Stomach (tissue), 8 donors: ENCODE measurements at regions not wholly inside any gene's neighbourhood (a gene's known extent, or its start where the extent isn't known, plus 50 kb on each side); places are given as distances from the start of the nearest gene placed in this dataset.

ENCODE experiments used
- DNase-seq, 2 donors: peaks; one replicate each; pipeline versions ENCODE4 v3.0.0 to v3.0.0-alpha.2; 2013 to 2019
- H3K27ac ChIP-seq, 5 donors: fragments of 200-600 bp in 4 of 5; sonication (generic) in 4 of 5; one replicate each; pipeline ENCODE4 v1.5.1; 2013 to 2019; ENCODE audit warnings: mild to moderate bottlenecking in 1 of 5, moderate library complexity in 1 of 5
- H3K27me3 ChIP-seq, 3 donors: fragments of 200-600 bp; sonication (generic); one replicate each; pipeline ENCODE4 v1.5.1; 2017 to 2019; ENCODE audit warnings: mixed run types in 1 of 3
- H3K36me3 ChIP-seq, 4 donors: fragments of 200-600 bp; sonication (generic); 1 replicate in 3 of 4; 2 replicates in 1 of 4; pipeline ENCODE4 v1.5.1; 2016 to 2019
- H3K4me1 ChIP-seq, 4 donors: fragments of 200-600 bp; sonication (generic); one replicate each; pipeline ENCODE4 v1.5.1; 2016 to 2019
- H3K4me3 ChIP-seq, 4 donors: fragments of 200-600 bp; sonication (generic) in 3 of 4; one replicate each; pipeline ENCODE4 v1.5.1; 2016 to 2019; ENCODE audit warnings: mild to moderate bottlenecking in 1 of 4
- H3K9me3 ChIP-seq, 4 donors: fragments of 200-600 bp; sonication (generic); one replicate each; pipeline ENCODE4 v1.5.1; 2016 to 2019
- CTCF ChIP-seq, 7 experiments: fragments of 450-650 bp in 4 of 7; fragments of 200-600 bp in 3 of 7; sonication (generic) in 3 of 7; IDR thresholded peaks; one replicate each; pipeline ENCODE4 v1.5.1; 2016 to 2019; ENCODE audit warnings: antibody characterized with exemption in 7 of 7, control low read depth in 2 of 7, mild to moderate bottlenecking in 1 of 7
- EP300 ChIP-seq: sonication (generic); formaldehyde crosslinking; IDR thresholded peaks from one replicate; pipeline ENCODE4 v1.6.1; 2017; ENCODE audit warnings: antibody characterized with exemption
- POLR2A ChIP-seq, 4 donors: fragments of 450-650 bp; IDR thresholded peaks; one replicate each; pipeline ENCODE4 v1.6.1; 2016; ENCODE audit warnings: antibody characterized with exemption in 4 of 4, control low read depth in 2 of 4, mild to moderate bottlenecking in 1 of 4, moderate library complexity in 1 of 4
- POLR2AphosphoS5 ChIP-seq, 3 donors: sonication (generic); formaldehyde crosslinking; IDR thresholded peaks; one replicate each; pipeline ENCODE4 v1.6.1; 2016; ENCODE audit warnings: antibody characterized with exemption in 3 of 3
- WGBS, 5 donors: extraction: QIAGEN DNeasy Blood & Tissue Kit in 3 of 5; methylation state at CpG; one replicate each; pipeline versions ENCODE4 v1.1.5 to v1.1.7; 2013 to 2018; 5-methylcytosine and 5-hydroxymethylcytosine counted together
- intact Hi-C: fragments of 100-400 bp; cut with DNase I; formaldehyde crosslinking; loops from one replicate; pipeline ENCODE4 v1.15.1; 2023; ENCODE audit warnings: low total_unique reads
- donor health status: healthy with polysubstance abuse.
- donor health status: Bipolar disorder and iron deficiency.
- donor health status: healthy.

DNA sequence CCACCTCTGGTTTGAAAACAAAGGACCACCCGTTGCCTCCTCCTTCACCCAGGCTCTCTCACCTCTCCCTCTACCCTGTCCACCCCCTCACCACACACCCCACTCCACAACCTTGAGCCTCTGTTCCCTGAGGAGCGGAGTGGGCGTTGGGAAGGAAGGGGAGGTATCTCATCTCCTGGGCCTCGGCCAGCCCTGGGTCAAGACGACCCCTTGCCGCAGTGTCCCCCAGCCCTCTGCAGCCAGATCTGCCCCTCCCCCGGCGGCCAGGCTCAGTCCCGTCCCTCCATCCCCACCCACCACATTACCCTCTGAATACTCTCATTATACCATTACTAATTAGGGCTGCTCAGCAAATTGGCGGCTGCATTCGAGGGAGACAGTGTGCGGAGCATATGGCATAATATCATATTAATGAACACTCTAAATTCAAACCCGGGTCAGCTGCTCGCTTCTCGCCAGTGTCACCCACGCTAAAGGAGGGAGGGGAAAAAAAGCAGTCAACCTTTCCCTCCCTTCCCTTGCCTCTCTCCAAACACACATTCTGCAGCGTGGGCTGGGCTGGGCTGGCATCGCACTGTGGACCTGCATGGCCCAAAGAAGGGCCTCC, 123.2 kb upstream of the LHX1 start:
- 45 to 54% (median 48%) methylated on average over 18 of the region's 18 CpGs for WGBS, 5 donors
- H3K9me3 ChIP-seq, result no peaks in the 10 kb centered on the region
- H3K4me3 ChIP-seq, result no peak overlapping the region
- no peak for DNase-seq
- intact Hi-C loops, result no loop called here
- no peaks in the 10 kb centered on the region for H3K36me3 ChIP-seq
- peaks cover 0 to 100% (median 62%) of the 10 kb centered on the region in 3 donors for H3K27me3 ChIP-seq
- H3K27ac ChIP-seq, result no peak overlapping the region
- H3K4me1 ChIP-seq, result no peaks in the 10 kb centered on the region
- TF ChIP-seq POLR2A (IDR thresholded peaks at IDR 0.05), result no peak
- TF ChIP-seq EP300, result no peak
- no peak for TF ChIP-seq CTCF (IDR thresholded peaks at IDR 0.05)
- no peak for TF ChIP-seq POLR2AphosphoS5 (IDR thresholded peaks at IDR 0.05)

GRCh38 chr17:36814958-36815357, 122.3 kb upstream of the LHX1 start:
- intact Hi-C loops, result no loop called here
- no peak for TF ChIP-seq POLR2A (IDR thresholded peaks at IDR 0.05)
- Histone ChIP-seq H3K4me3 (no peak overlapping the region), H3K27me3 (peaks cover 0 to 100% (median 54%) of the 10 kb centered on the region in 3 donors), H3K4me1 (no peaks in the 10 kb centered on the region), H3K27ac (no peak overlapping the region), H3K36me3 (no peaks in the 10 kb centered on the region), H3K9me3 (no peaks in the 10 kb centered on the region)
- WGBS, 5 donors, result 75 to 88% (median 82%) methylated on average over 7 of the region's 7 CpGs
- DNase-seq, result no peak

DNA sequence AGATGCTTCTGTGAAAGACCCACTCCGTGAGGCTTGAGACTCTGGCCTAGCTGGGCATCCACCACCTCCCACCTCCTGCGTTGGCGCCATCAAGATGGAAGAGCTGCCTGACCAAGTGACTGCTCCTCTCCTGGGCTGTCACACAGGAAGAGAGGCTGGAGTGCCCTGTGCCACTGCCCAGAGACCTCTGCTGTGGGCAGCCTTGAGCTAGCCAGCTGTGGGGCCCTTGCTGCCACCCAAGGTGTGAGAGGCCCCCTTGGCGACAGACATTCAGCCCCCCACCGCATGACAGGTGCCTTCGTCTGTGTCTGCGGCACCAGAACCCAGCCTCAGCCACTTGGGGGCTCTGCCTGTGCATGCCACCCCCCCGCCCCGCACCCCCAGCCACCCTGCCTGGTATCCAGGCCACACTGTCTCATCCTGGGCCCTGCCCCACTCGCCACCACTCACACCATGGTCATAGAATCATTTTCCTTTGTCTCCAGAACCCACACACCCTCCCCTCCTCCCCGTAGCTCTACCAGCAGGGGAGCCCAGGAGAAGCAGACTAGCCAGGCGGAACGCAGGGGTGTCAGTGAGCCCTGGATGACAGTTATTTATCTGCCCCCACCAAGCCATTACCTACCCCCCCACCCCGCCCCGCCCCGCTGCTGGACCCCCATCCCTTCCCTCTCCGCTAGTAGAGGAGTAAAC, 120.9 kb upstream of the LHX1 start:
- Histone ChIP-seq H3K27ac (no peak overlapping the region), H3K27me3 (peaks cover 0 to 99% (median 51%) of the 10 kb centered on the region in 3 donors), H3K4me1 (no peaks in the 10 kb centered on the region), H3K36me3 (no peaks in the 10 kb centered on the region), H3K9me3 (no peaks in the 10 kb centered on the region), H3K4me3 (no peak overlapping the region)
- TF ChIP-seq EP300 (no peak), POLR2AphosphoS5 (IDR thresholded peaks at IDR 0.05) (no peak), CTCF (IDR thresholded peaks at IDR 0.05) (no peak), POLR2A (IDR thresholded peaks at IDR 0.05) (no peak)
- intact Hi-C loops, result no loop called here
- WGBS, 5 donors, result 66 to 78% (median 73%) methylated on average over 10 to 17 of the region's 17 CpGs
- no peak for DNase-seq

- H3K27ac ChIP-seq, result no peak overlapping the region
- H3K27me3 ChIP-seq, result peaks cover 0 to 99% (median 46%) of the 10 kb centered on the region in 3 donors
- no peak for DNase-seq
- intact Hi-C loops, result no loop called here
- no peaks in the 10 kb centered on the region for H3K9me3 ChIP-seq
- H3K4me3 ChIP-seq, result no peak overlapping the region
- H3K4me1 ChIP-seq, result no peaks in the 10 kb centered on the region
- 85 to 94% (median 93%) methylated on average over 15 of the region's 15 CpGs for WGBS, 5 donors
- no peak for TF ChIP-seq CTCF (IDR thresholded peaks at IDR 0.05)
- TF ChIP-seq EP300, result no peak
- no peak for TF ChIP-seq POLR2A (IDR thresholded peaks at IDR 0.05)
- no peak for TF ChIP-seq POLR2AphosphoS5 (IDR thresholded peaks at IDR 0.05)
- H3K36me3 ChIP-seq, result no peaks in the 10 kb centered on the region
These were observed 120.4 kb upstream of the LHX1 start for GRCh38 chr17:36816907-36817288.

DNA sequence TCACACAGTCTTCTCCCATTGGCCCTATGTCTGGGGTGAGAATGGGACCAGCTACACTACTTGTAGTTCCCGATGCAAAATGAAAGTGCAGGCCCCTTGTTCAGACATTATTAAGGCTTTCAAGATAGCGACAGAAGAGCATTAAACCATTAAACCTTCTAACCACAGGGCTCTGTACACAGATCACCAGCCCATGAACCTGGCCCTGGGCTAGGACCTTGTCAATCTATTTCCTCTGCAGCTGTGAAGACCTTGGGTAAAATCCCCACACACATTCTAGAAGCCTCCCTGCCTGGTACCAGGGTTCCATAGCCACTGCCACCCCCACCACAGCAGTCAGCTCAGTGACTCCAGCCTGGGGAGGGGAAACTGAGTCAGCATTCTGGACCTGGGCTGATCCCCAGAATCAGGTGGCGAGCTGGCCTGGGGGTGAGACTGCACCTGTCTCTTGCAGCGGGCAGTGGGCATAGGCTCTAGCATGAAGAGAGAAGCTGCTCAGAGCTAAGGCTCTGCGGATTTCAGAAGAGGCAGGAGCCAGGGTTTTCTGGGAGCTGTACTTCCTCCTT, 119.7 kb upstream of the LHX1 start:
- no peaks in the 10 kb centered on the region for H3K9me3 ChIP-seq
- peaks cover 0 to 97% (median 40%) of the 10 kb centered on the region in 3 donors for H3K27me3 ChIP-seq
- WGBS, 5 donors, result 62 to 85% (median 79%) methylated on average over 3 to 5 of the region's 5 CpGs
- TF ChIP-seq EP300 (no peak), POLR2A (IDR thresholded peaks at IDR 0.05) (no peak), CTCF (IDR thresholded peaks at IDR 0.05) (no peak), POLR2AphosphoS5 (IDR thresholded peaks at IDR 0.05) (no peak)
- H3K4me1 ChIP-seq, result no peaks in the 10 kb centered on the region
- H3K4me3 ChIP-seq, result no peak overlapping the region
- H3K36me3 ChIP-seq, result no peaks in the 10 kb centered on the region
- H3K27ac ChIP-seq, result no peak overlapping the region
- no peak for DNase-seq
- intact Hi-C loops, result no loop called here
